ENCODE measurements at regions not wholly inside any gene's neighbourhood (a gene's known extent, or its start where the extent isn't known, plus 50 kb on each side); places are given as distances from the start of the nearest gene placed in this dataset.

DNA sequence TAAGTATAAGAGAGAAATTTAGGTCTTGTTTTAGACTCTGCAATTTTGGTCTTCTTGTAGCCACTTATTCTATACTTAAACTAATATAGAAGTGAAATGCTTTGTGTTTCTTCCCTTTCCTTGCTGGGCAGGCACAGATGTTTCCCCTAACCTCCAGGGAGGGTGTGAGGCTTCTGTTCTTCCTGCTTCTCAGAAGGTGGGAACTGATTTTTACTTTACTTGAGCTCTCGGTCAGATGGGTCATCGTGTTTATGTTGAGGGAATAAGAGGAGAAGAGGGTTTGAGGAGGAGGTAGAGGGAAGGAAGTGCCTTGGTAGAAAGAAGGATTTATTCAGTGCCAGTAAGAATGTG, 92.5 kb upstream of the CXCR4 start:
- TF ChIP-seq HDAC6 (IDR thresholded peaks at IDR 0.05; ENCODE audit: low read depth, low read length) (no peak), SP2 (IDR thresholded peaks at IDR 0.05; ENCODE audit: extremely low read depth, low read depth, low read length, poor library complexity, severe bottlenecking) (no peak), ATF3 (IDR thresholded peaks at IDR 0.05) (no peak), ATF3 (CRISPR knock-in tag; conservative IDR thresholded peaks at IDR 0.05) (no peak), SMARCE1 (IDR thresholded peaks at IDR 0.05) (no peak), HMGXB4 (CRISPR knock-in tag; IDR thresholded peaks at IDR 0.05) (no peak), FOXP4 (CRISPR knock-in tag; IDR thresholded peaks at IDR 0.05; ENCODE audit: borderline replicate concordance) (no peak), RCOR1 (IDR thresholded peaks at IDR 0.05; ENCODE audit: borderline replicate concordance in 1 of 2, low read depth in 2 of 2, low read length in 2 of 2) (no peak), SRSF3 (IDR thresholded peaks at IDR 0.05; ENCODE audit: insufficient read depth, low read length) (no peak)
